ES-I3 (cell line): ENCODE measurements at regions not wholly inside any gene's neighbourhood (a gene's known extent, or its start where the extent isn't known, plus 50 kb on each side); places are given as distances from the start of the nearest gene placed in this dataset.

ENCODE experiments used
- H3K36me3 ChIP-seq: 2 replicates; pipeline ENCODE4 v1.6.1; 2013; ENCODE audit warnings: mild to moderate bottlenecking, low read length, control low read depth, moderate library complexity; ENCODE audit not compliant: insufficient read depth
- H3K4me1 ChIP-seq: 2 replicates; pipeline ENCODE4 v1.6.1; 2013; ENCODE audit warnings: mild to moderate bottlenecking, control low read depth, low read length; ENCODE audit not compliant: insufficient read depth
- H3K9ac ChIP-seq: 2 replicates; pipeline ENCODE4 v1.6.1; 2013; ENCODE audit warnings: low read depth, mild to moderate bottlenecking, low read length, moderate library complexity
- H3K9me3 ChIP-seq: 2 replicates; pipeline ENCODE4 v1.6.1; 2013; ENCODE audit warnings: mild to moderate bottlenecking, low read length, moderate library complexity; ENCODE audit not compliant: control insufficient read depth, insufficient read depth

DNA sequence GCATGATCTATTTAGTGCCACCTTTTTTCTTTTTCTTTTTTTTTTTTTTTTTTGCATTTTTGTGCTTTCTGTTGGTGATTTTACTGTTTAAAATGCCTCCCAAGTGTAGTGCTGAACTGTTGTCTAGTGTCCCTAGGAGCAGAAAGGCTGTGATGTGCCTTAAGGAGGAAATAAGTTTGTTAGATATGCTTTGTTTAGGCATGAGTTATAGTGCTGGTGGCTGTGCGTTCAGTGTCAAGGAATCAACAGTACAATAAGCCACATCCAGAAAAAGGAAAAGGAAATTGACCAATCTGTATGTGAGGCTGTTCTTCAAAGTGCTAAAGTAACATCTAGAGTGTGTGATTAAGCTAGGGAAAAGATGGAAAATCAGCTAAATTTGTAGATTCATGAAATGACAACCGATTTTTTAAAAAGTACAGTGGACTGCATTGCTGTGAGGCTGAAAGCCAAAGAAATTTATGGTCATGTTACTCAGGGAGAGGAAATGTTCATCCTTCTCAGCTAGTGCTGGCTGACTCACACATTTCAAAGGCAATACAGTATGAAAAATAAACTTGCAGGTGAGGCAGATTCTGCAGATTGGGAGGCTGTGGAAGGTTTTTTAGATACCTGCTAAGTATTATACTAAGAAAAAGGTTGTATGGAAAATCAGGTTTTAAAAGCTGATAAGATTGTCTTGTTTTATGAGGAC, 122.7 kb upstream of the ADCY1 start:
- Histone ChIP-seq H3K9ac (no peak overlapping the region), H3K4me1 (no peaks in the 10 kb centered on the region), H3K9me3 (no peaks in the 10 kb centered on the region), H3K36me3 (no peaks in the 10 kb centered on the region)

DNA sequence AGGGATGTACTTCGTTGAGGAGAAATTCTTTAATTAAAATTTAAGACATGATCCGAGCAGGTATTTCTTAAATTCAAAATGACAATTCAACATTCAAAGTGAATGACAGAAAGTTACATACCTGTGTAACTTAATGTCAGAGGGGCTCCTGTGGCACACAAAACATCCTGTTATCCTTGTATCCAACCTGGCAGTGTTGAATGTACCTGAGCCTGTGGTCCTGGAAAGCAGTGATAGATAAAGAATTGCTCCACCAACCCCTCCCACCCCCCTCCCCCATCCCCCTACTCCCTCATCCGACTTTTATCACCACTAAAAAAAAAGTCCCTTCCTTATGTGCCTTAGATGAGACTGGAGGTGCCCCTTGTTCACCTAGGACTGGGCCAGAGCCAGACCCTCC, 119.4 kb upstream of the ADCY1 start:
- Histone ChIP-seq H3K9ac (no peak overlapping the region), H3K4me1 (no peaks in the 10 kb centered on the region), H3K36me3 (no peaks in the 10 kb centered on the region), H3K9me3 (no peaks in the 10 kb centered on the region)

DNA sequence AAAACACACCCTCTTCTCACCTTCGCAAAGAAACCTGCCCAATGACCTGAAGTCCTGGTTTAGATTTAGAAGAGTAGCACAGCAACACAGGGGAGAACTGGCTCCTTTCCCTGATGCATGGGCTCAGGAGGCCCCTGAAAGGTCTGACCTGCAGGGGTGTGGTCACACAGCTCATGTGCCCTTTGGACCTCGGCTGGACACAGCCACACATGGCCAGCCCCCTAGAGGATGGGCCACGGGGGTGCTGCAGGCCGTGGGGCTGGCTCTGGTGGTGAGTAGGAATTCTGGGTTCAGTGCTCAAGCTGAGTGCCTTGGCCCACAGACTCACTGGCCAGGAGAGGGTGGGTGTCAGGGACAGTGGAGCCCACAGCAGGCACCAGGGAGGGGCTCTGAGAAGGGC, 118.5 kb upstream of the ADCY1 start:
- Histone ChIP-seq H3K9me3 (no peaks in the 10 kb centered on the region), H3K9ac (no peak overlapping the region), H3K36me3 (no peaks in the 10 kb centered on the region), H3K4me1 (no peaks in the 10 kb centered on the region)

DNA sequence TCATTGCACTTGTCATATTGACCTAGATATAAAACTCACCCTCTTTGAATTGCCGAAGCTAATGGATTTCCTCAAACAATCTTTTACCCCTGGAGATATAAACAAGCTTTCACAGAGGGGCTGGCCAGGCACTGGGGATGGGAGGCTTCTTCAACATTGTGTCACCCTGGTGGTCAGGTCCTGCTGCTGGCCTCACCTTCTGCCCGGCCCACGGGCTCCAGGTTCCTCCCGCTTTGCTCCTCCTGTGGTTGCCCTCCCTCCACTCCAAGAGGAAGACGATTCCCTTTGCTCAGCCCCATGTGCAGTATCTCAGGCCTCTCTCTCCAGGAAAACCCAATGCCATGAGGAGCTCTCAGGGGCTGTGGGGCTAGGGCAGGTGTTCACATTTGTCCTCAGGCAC, 118.1 kb upstream of the ADCY1 start:
- no peaks in the 10 kb centered on the region for H3K9me3 ChIP-seq
- no peak overlapping the region for H3K9ac ChIP-seq
- H3K36me3 ChIP-seq, result no peaks in the 10 kb centered on the region
- H3K4me1 ChIP-seq, result no peaks in the 10 kb centered on the region

DNA sequence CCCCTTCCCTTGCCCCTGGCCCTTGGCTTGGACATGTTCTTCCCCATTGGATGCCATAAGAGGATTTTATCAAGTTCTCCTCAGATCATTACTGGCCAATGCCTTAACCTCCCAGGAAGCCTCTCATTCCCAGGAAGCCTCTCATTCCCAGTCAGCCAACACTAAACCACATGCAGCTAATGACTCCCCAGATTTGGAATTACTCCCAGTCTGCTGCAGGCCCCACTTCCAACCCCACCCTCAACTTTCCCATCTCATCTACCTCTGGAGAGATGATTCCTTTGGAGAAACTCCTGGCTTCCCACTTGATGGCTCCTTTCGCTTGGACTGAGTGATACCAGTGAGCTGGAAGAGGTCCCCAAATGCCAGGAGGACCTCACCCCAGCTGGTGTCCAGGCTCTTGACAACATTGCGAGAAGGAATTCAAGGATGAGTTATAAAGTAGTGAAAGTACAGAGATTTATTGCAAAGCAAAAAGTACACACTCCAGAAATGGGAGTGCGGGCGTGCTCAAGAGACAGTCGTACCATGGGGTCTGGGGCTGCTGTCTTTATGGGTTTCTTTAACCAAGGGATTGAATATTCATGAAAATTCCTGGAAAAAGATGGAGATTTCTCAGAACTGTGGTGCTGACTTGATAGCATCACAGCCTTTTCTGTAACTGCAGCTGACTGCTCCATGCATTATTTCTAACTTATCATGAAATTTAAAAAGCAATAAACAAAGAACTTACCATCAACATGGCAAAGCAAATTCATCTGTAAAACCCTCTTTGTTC, 117.2 kb upstream of the ADCY1 start:
- Histone ChIP-seq H3K9me3 (no peaks in the 10 kb centered on the region), H3K9ac (no peak overlapping the region), H3K36me3 (no peaks in the 10 kb centered on the region), H3K4me1 (no peaks in the 10 kb centered on the region)

DNA sequence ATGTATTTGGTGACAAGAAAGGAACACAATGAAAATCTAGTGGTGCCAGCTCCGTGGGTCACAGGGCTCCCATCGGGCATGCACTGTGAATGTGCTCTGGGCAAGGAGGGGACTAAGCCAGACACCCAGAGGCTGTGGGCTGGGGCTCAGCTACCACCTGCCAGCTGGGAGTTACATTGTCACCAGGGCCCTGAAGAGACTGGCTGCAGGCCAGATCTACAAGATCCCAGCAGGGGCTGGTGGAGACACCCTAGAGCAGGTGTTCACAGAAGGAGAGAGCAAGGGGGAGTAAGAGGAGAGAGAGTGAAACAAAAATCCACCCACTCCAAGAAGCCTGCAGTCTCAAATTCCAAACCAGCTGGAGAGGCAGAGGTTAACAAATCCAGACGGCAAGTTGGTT, 116.6 kb upstream of the ADCY1 start:
- no peaks in the 10 kb centered on the region for H3K9me3 ChIP-seq

DNA sequence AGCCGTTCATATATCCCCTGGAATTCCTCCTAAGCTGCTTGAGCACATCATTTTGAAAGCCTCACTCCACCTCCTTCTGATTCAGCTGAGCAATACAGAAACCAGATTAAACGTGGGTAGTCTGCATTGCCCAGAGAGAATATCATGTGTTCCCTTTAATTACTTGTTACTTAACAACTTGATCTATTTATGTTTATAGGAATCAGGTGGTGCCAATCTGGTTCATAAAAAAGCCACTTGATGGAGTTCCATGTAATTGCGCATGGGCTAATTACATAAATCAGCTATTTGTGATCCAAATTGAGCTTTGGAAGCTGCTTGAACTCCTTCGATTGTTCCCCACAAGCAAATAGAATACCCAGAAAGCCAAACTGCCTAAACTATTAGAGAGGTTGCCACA, 114.7 kb upstream of the ADCY1 start:
- H3K9me3 ChIP-seq, result no peaks in the 10 kb centered on the region
- no peaks in the 10 kb centered on the region for H3K4me1 ChIP-seq
- no peak overlapping the region for H3K9ac ChIP-seq
- no peaks in the 10 kb centered on the region for H3K36me3 ChIP-seq

More for the DNA sequence above, 116.6 kb upstream of the ADCY1 start:
- Histone ChIP-seq H3K4me1 (no peaks in the 10 kb centered on the region), H3K36me3 (no peaks in the 10 kb centered on the region), H3K9ac (no peak overlapping the region)

DNA sequence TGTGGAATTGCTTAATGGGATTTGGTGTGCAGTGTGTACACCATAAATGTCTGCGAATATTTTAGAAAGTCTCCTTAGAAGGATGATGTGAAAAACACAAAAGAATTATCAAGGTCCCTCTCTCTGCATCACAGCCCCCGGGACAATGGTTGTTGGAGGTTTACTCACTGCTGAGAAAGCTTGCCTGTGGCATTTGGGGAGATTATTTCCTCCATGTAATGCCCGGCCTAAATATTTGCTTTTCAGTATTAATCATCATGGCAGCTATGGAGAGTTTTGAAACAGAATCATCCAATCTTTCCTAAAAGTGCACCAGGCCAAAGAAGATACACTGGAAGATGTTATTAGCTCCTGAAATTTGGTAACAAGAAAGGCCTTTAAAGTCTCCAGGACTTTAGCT, 113.8 kb upstream of the ADCY1 start:
- no peaks in the 10 kb centered on the region for H3K36me3 ChIP-seq
- H3K9me3 ChIP-seq, result no peaks in the 10 kb centered on the region
- no peak overlapping the region for H3K9ac ChIP-seq
- H3K4me1 ChIP-seq, result no peaks in the 10 kb centered on the region

DNA sequence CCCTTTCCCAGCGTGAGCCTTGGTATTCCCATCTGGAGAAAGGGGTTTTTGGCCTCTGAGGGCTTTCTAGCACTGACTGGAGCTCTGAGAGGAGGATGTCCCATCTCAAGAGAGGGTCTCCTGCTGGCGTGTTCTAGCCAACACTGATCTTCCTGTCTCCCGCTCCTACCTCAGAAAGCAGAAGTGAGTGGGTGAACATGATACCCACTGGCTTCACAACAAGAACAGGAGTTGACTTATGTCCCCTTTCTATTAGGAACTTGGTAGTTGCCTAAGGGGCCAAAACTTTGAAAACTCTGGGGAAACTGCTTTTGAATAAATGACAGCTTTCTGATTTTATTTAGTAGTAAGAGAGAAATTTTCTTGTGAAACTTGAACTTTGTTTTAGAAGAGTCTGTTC, 113.1 kb upstream of the ADCY1 start:
- no peaks in the 10 kb centered on the region for H3K36me3 ChIP-seq
- no peaks in the 10 kb centered on the region for H3K9me3 ChIP-seq
- no peaks in the 10 kb centered on the region for H3K4me1 ChIP-seq
- H3K9ac ChIP-seq, result no peak overlapping the region

DNA sequence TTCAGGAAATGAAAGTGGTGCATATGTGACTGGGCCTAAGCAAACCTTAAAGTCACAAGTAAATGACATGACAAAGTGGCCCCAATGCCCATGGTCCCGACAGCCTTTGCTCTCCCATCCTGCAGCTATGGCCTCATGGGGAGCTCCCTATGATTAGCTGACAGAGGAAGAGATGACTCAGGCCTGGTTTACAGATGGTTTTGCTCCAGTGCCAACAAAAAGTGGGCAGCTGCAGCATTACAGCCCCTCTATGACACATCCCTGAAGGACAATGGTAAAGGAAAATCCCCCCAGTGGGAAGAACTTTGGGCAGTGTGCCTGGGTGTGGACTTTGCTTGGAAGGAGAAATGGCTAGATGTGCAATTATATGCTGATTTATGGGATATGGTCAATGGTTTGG, 105.1 kb upstream of the ADCY1 start:
- H3K4me1 ChIP-seq, result no peaks in the 10 kb centered on the region
- H3K9ac ChIP-seq, result no peak overlapping the region
- no peaks in the 10 kb centered on the region for H3K9me3 ChIP-seq
- no peaks in the 10 kb centered on the region for H3K36me3 ChIP-seq

DNA sequence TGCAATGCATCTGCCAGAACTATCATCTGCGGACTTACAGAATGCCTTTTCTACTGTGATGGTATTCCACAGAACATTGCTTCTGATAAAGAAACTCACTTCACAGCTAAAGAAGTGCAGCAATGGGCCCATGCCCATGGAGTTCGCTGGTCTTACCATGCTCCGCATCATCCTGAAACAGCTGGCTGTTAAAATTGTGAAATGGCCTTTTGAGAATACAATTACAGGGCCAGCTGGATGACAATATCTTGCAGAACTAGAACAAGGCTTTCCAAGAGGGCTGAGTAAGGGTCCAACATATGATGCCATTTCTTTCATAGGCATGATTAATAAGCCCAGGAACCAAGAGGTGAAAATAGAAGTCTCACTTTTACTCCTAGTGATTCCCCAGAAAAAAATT, 104.1 kb upstream of the ADCY1 start:
- Histone ChIP-seq H3K9ac (no peak overlapping the region), H3K36me3 (no peaks in the 10 kb centered on the region), H3K9me3 (no peaks in the 10 kb centered on the region), H3K4me1 (no peaks in the 10 kb centered on the region)

DNA sequence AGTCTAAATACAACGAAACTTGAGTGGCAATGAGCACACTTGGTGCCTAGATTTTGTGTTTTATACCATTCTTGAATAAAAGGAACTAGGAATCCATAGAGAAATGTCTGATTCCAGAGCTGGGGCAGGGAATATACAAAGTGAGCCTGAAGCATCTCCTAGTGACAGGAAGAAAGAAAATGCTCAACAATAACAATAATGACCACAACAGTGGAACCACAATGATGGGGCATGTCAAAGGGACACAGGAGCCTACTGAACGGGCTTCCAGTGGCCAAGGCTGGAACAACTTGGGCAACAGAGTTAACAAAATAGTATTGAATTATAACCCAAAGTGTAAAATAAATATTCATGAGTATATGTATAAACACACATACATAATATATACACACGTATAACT, 94.4 kb upstream of the ADCY1 start:
- Histone ChIP-seq H3K36me3 (no peaks in the 10 kb centered on the region), H3K9ac (no peak overlapping the region), H3K4me1 (no peaks in the 10 kb centered on the region), H3K9me3 (no peaks in the 10 kb centered on the region)

DNA sequence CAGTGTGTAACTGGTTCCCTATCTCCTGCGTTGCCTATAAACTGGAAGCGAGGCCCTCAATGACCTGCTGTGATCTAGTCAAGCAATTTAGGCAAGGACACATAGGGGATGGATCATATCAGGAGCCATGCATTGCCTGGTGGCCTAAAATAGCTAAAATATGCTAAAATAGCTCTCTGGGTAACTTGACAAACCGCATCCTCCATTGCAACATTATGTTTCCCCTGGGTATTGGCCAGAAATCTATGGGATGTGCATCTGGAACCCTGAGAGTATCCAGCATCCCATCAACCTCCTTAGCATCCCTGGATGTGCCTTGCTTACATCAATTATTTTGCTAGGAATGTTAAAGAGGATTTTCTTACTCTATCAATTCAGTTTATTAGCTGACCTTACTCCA, 91.7 kb upstream of the ADCY1 start:
- Histone ChIP-seq H3K36me3 (no peaks in the 10 kb centered on the region), H3K9ac (no peak overlapping the region), H3K9me3 (no peaks in the 10 kb centered on the region), H3K4me1 (no peaks in the 10 kb centered on the region)

DNA sequence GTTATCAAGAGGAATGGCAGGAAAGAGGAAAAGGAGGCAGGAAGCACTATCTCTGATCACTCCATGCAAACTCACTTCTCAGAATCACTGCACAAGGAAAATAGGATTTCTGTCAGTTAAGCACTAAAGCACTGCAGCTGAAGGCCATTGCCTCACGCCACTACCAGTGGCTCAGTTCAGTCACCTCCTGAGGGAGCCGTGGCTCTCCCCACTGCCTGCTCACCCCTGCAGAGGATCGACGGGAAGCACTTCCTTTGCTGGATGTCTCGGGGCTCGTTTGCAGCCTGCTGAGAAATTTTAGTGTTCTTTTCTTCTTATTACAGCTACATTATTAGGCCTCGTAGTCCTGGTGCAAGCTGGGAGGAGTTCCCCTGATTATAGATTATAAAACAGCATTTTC, 90.1 kb upstream of the ADCY1 start:
- no peak overlapping the region for H3K9ac ChIP-seq
- H3K36me3 ChIP-seq, result no peaks in the 10 kb centered on the region
- no peaks in the 10 kb centered on the region for H3K4me1 ChIP-seq
- H3K9me3 ChIP-seq, result no peaks in the 10 kb centered on the region

DNA sequence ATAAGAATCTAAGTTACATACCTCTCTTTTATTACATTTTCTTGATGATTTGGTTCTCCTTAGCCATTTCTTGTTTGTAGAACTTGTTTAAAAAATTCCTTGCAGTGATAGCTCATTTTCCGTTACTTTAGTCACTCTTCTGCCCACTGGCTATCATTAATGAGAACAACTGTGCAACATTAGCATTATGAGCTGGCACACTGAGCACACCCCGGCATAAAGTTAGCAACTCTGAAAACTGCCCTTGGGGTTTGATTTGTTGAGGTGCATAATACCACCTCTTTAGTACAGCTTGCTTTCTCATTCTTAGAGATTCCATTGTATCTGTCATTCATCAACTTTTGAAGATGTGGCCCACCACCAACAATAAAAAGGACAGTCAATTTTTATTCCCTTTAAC, 87.6 kb upstream of the ADCY1 start:
- H3K9ac ChIP-seq, result no peak overlapping the region

More for the DNA sequence above, 87.6 kb upstream of the ADCY1 start:
- Histone ChIP-seq H3K4me1 (no peaks in the 10 kb centered on the region), H3K9me3 (peaks cover 5% of the 10 kb centered on the region; the same call in 1 of the 2 replicates), H3K36me3 (no peaks in the 10 kb centered on the region)
